C4-2B (cell line): ENCODE measurements at regions not wholly inside any gene's neighbourhood (a gene's known extent, or its start where the extent isn't known, plus 50 kb on each side); places are given as distances from the start of the nearest gene placed in this dataset.
A peak's percentile ranks its signal among the peaks of the same experiment; 100 is the strongest.

Experiments
- H3K27ac ChIP-seq: fragments of 450-650 bp; 2 replicates; pipeline ENCODE4 v1.5.1; 2017
- CTCF ChIP-seq: fragments of 450-650 bp; conservative IDR thresholded peaks from 2 replicates; pipeline ENCODE4 v1.5.1; 2017; ENCODE audit warnings: mild to moderate bottlenecking
- ZFX ChIP-seq: fragments of 450-650 bp; IDR thresholded peaks from 2 replicates; pipeline ENCODE4 v1.6.1; 2017

GRCh38 chr7:20931739-20932138, 145.1 kb upstream of the SP8 start:
- no peak for TF ChIP-seq CTCF
- no peak for TF ChIP-seq ZFX

GRCh38 chr7:20932785-20933527, 146.3 kb upstream of the SP8 start:
- H3K27ac ChIP-seq = no peak overlapping the region

More at GRCh38 chr7:20931739-20932138, 145.1 kb upstream of the SP8 start:
- H3K27ac ChIP-seq = no peak overlapping the region; the same call in 1 of the 2 replicates

GRCh38 chr7:20945451-20945850, 158.8 kb upstream of the SP8 start:
- TF ChIP-seq ZFX (no peak), CTCF (no peak)
- H3K27ac ChIP-seq = no peak overlapping the region

More at GRCh38 chr7:20932785-20933527, 146.3 kb upstream of the SP8 start:
- TF ChIP-seq CTCF (no peak), ZFX (no peak)

GRCh38 chr7:20952916-20953315, 166.2 kb upstream of the SP8 start:
- H3K27ac ChIP-seq = no peak overlapping the region
- TF ChIP-seq CTCF (no peak), ZFX (no peak)

- H3K27ac ChIP-seq = no peak overlapping the region
- TF ChIP-seq ZFX (no peak), CTCF (no peak)
Observed at GRCh38 chr7:20954711-20955619, 168.3 kb upstream of the SP8 start.

GRCh38 chr7:20958572-20958971, 171.9 kb upstream of the SP8 start:
- peak overlapping the region; percentile 48; the same call in 1 of the 2 replicates for H3K27ac ChIP-seq
- TF ChIP-seq ZFX (no peak), CTCF (no peak)

- TF ChIP-seq ZFX = no peak
- no peak for TF ChIP-seq CTCF
- H3K27ac ChIP-seq = no peak overlapping the region; the same call in 1 of the 2 replicates
Observed at GRCh38 chr7:20959281-20959680, 172.6 kb upstream of the SP8 start.
